ENCODE measurements at regions not wholly inside any gene's neighbourhood (a gene's known extent, or its start where the extent isn't known, plus 50 kb on each side); places are given as distances from the start of the nearest gene placed in this dataset.
"Not testable (repeated sequence)": the region's sequence is repeated elsewhere in the genome, so short reads cannot be mapped to it uniquely, and the experiment has no call there.

DNA sequence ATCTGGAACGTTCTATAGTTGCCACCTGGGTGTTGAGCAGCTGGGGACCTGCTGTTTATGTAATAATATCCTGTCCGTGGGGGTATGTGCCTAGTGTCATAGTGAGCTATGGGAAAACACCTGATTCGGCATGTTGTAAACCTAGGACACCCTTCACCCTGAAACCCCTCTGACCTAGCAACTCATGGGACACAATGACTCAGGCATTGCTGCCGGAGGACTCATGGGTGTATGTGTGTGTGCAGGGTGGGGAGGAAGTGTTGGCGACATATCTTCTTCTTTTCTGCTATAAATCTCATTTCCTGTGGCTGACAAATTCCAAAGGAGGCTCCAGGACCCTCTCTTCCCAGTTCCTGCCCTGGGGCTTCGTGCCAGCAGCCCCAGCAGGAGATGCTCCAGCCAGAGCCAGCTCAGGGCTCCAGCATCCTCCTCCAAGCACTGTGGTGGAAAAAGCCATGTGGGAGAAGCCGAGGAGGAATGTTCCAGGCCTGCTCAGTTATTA is 77.0 kb upstream of the PODXL start:
- DNase-seq (ENCODE audit: low spot score), result no peak
- TF ChIP-seq, protein P1, sequence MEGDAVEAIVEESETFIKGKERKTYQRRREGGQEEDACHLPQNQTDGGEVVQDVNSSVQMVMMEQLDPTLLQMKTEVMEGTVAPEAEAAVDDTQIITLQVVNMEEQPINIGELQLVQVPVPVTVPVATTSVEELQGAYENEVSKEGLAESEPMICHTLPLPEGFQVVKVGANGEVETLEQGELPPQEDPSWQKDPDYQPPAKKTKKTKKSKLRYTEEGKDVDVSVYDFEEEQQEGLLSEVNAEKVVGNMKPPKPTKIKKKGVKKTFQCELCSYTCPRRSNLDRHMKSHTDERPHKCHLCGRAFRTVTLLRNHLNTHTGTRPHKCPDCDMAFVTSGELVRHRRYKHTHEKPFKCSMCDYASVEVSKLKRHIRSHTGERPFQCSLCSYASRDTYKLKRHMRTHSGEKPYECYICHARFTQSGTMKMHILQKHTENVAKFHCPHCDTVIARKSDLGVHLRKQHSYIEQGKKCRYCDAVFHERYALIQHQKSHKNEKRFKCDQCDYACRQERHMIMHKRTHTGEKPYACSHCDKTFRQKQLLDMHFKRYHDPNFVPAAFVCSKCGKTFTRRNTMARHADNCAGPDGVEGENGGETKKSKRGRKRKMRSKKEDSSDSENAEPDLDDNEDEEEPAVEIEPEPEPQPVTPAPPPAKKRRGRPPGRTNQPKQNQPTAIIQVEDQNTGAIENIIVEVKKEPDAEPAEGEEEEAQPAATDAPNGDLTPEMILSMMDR (IDR thresholded peaks at IDR 0.05; ENCODE audit: extremely low read depth, missing control alignments), result no peak

DNA sequence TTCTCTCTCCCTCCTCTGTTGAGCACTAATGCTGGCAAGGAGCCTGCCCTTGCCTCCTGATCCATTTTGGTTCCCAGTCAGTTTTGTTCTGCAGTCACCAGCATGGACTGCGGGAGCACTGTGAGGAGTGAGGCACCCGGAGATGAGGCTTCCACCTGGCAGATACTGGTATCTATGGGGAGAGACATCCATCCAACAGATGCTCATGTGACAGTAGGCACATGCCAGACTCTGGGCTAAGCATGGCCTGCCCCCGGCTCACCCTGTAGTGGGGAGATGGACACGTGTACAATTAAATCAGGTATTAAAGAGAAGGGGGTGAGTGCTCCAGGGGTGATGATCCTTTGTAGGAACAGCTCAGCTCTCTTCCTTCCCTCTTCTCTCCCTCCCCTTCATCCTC is 74.0 kb upstream of the PODXL start:
- no peak for DNase-seq (ENCODE audit: low spot score)
- TF ChIP-seq, protein P1 (IDR thresholded peaks at IDR 0.05; ENCODE audit: extremely low read depth, missing control alignments), result no peak

DNA sequence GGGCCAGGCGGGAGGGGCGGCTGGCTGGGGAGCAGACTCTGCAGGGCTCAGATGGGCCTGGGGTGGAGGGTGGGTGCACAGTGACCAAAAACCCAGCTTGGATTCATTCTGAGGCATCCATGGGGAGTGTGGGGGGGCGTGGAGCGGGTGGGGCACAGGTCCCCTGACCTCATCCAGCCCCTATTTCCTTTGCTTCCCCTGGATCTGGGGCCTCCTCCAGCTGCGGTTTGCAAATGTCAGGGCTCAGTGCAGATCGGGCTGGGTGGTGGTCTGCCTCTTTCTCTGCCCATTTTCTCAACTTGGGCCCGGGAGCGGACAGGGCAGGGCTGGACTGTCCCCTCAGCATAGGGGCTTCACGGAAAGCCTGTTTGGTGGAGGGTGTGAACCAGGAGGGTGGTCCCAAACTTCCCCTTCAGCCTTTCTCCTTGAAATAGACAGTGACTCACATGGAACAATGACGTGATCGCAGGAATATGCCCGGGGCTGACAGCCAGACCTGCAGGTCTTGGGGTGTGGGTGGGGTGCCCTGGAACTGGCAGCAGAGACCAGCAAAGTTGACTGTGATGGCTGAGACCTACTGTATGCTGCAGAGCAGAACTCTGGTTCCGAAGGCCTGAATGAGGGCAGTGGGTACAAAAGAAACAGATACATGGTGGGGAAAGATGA is 72.9 kb upstream of the PODXL start:
- TF ChIP-seq, protein P1 (IDR thresholded peaks at IDR 0.05; ENCODE audit: extremely low read depth, missing control alignments), result no peak
- DNase-seq (ENCODE audit: low spot score), result no peak

DNA sequence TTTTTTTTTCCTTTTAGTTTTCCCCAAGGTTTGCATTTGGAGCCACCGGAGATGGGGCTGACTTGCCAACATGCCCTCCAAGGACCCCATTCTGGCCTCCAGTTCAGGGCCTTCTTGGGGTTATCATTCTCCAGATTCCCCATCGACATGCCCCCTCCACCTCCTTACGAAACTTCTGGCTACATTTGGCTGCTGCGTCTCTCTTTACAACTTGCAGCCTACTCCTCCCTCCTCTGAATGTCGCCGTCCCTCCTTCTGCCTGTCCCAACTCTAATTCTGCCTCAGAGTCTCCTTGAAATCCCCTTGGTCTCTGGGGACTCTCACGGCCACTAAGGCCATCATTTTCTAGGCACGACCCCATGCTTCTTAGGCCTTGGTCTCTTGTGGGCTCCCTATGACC is 72.2 kb upstream of the PODXL start:
- DNase-seq (ENCODE audit: low spot score), result no peak
- TF ChIP-seq, protein P1 (IDR thresholded peaks at IDR 0.05; ENCODE audit: extremely low read depth, missing control alignments), result no peak

DNA sequence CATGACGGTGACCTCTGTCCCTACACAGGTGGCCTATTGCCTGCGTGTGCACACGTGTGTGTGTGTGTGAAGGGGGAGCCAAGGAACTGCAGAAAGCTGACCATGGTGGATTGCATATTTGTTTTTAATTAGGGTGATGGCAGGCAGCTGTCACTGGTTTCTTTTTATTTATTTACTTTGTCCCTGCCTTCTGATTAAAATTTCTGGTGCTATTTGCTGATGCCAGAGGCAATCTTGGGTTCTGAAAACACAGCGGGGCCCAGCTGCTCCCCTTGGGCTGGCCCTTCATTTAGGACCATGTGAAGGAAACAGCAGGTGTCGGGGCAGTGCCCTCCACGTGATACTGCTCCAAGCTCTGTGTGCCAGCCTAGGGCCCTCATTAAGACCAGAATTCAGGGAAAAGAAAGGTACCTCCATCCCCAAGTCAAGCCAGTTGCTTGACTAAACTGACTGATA is 71.3 kb upstream of the PODXL start:
- TF ChIP-seq, protein P1 (IDR thresholded peaks at IDR 0.05; ENCODE audit: extremely low read depth, missing control alignments), result no peak
- no peak for DNase-seq (ENCODE audit: low spot score)

DNA sequence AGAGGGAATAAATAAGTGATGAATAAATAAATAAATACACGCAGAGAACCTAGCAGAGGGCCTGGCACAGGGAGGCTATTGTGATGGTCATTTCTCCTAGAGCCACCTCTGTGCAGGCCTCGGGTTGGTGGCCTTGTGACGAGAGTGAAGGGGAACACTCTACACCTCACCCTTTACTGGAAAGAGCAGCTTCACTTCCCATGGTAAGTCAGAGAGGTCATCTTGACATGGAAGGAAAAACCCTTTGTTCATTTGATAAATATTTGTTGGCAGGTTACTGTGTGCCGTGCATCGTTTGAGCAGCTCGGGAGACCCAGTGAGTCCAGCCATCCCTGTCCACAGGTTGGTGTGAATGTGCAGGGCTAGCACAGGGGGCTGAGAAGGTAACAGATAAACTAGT is 70.2 kb upstream of the PODXL start:
- no peak for DNase-seq (ENCODE audit: low spot score)
- TF ChIP-seq, protein P1 (IDR thresholded peaks at IDR 0.05; ENCODE audit: extremely low read depth, missing control alignments), result no peak

DNA sequence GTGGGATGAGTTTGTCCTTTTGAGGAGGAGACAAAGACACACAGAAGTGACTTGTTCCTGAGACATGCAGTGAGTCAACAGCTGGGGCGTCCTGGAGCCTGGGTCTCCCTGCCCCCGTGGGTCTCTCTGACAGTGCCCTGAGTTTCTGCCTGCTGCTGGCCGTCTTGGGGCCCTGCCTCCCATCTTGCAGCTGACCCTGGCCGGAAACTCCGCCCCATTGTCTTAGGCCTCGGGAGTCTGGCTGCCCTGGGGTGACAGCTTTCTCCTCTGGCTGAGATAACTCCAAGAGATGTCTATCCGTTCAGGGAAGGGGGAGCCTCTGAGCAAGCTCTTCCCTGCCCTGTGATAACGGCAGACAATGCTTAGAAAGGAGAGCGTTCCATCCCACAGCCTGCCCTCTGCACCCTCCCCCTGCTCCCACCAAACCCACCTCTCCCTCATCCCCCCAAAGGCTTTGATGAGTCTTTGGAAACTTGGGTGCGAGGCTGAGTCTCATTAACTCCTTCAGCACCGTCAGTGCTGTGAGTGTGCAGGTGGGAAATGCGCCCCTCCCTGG is 69.5 kb upstream of the PODXL start:
- DNase-seq (ENCODE audit: low spot score), result no peak
- TF ChIP-seq, protein P1 (IDR thresholded peaks at IDR 0.05; ENCODE audit: extremely low read depth, missing control alignments), result no peak

DNA sequence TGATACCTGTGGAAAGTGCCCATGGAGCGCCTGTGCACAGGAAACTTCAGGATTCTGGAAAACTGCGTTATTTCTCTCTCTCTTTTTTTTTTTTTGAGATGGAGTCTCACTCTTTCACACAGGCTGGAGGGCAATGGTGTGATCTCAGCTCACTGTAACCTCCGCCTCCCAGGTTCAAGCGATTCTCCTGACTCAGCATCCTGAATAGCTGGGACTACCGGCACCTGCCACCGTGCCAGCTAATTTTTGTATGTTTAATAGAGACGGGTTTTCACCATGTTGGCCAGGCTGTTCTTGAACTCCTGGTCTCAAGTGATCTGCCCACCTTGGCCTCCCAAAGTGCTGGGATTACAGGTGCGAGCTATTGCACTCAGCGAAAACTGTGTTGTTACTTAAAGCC is 68.9 kb upstream of the PODXL start:
- not testable (repeated sequence) for DNase-seq (ENCODE audit: low spot score)
